Activated naive CD8-positive, alpha-beta T cell treated with anti-CD3 and anti-CD28 coated beads for 36 hours (primary cell): ENCODE measurements at regions not wholly inside any gene's neighbourhood (a gene's known extent, or its start where the extent isn't known, plus 50 kb on each side); places are given as distances from the start of the nearest gene placed in this dataset.

Source experiments
- DNase-seq: peaks from one replicate; pipeline ENCODE4 v3.0.0; 2021
- H3K27ac Mint-ChIP-seq: one replicate; pipeline ENCODE4 v1.8.0; 2022; ENCODE audit warnings: mild to moderate bottlenecking, moderate library complexity, mixed read lengths
- H3K27me3 Mint-ChIP-seq: one replicate; pipeline ENCODE4 v1.8.0; 2022; ENCODE audit warnings: mild to moderate bottlenecking, mixed read lengths
- H3K36me3 Mint-ChIP-seq: one replicate; pipeline ENCODE4 v1.8.0; 2021; ENCODE audit warnings: mild to moderate bottlenecking, mixed read lengths
- H3K4me1 Mint-ChIP-seq: one replicate; pipeline ENCODE4 v1.8.0; 2021; ENCODE audit warnings: mixed read lengths
- H3K4me3 Mint-ChIP-seq: one replicate; pipeline ENCODE4 v1.8.0; 2022; ENCODE audit warnings: mild to moderate bottlenecking, moderate library complexity, mixed read lengths
- H3K9me3 Mint-ChIP-seq: one replicate; pipeline ENCODE4 v1.8.0; 2022; ENCODE audit warnings: mixed read lengths

DNA sequence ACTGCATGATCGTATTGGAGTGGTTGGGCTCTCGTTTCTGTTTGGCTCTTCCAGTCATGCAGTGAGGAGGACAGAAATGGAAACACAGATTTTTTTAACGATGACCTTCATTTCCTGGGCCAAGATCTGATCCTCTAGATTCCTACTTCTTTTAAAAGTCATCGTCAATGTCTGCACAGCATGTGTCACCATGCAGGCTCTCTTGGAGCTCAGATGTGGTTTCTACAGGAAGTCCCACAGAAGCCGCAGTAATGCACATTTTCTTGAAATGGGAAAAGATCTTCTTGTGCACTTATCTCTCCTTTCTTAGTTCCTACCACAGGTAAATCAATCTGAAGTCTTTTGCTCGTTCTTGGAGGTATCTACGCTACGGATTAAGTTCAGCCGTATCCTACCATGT is 626.9 kb downstream of the EFNB2 start:
- Mint-ChIP-seq H3K27ac (peak overlapping the region; percentile 35), H3K27me3 (peaks cover 43% of the 10 kb centered on the region), H3K36me3 (no peaks in the 10 kb centered on the region), H3K4me3 (peak overlapping the region; percentile 26), H3K9me3 (peaks cover 2% of the 10 kb centered on the region), H3K4me1 (peaks cover 17% of the 10 kb centered on the region)
- peak; percentile 43 for DNase-seq

DNA sequence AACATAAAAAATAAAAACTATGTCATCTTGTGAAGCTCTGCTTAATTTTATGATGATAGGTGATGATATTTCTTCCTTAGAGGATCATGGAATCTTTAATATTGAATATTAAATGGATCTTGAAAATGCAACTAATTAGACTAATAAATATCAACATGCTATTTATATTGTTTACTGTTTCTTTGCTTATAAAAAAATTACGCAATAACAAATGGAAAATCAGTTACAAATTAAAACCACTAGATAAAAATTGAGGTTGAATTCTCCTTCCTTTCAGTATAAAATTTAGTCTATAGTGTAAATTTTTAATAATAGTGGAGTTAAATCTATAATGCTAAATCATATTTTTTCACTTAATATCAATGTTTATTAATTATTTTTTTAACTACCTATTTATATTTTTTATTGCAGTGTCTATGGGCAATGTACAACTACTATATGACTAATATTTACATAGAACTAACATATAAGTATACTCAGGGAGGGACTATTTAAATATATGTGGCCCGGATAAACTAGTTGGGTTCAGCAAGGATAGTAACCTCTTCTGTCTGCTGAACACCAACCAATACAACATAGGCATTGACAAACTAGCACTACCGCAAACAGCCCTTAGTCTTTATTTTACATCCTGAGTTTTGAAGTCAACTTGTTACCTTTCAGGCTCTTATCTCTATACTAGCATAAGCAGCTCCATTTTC is 628.0 kb downstream of the EFNB2 start:
- Mint-ChIP-seq H3K27me3 (peaks cover 44% of the 10 kb centered on the region), H3K4me3 (no peak overlapping the region), H3K27ac (no peak overlapping the region)

GRCh38 chr13:105906746-105907145 is 628.7 kb downstream of the EFNB2 start:
- H3K9me3 Mint-ChIP-seq: peaks cover 2% of the 10 kb centered on the region
- no peak for DNase-seq
- H3K4me1 Mint-ChIP-seq: peaks cover 17% of the 10 kb centered on the region
- H3K27me3 Mint-ChIP-seq: peaks cover 44% of the 10 kb centered on the region
- H3K4me3 Mint-ChIP-seq: no peak overlapping the region
- H3K36me3 Mint-ChIP-seq: no peaks in the 10 kb centered on the region
- H3K27ac Mint-ChIP-seq: no peak overlapping the region

More for the DNA sequence above, 628.0 kb downstream of the EFNB2 start:
- Mint-ChIP-seq H3K4me1 (peaks cover 17% of the 10 kb centered on the region), H3K36me3 (no peaks in the 10 kb centered on the region), H3K9me3 (peaks cover 2% of the 10 kb centered on the region)
- DNase-seq: no peak

- H3K27ac Mint-ChIP-seq: no peak overlapping the region
Observed at GRCh38 chr13:105904034-105904742, 631.3 kb downstream of the EFNB2 start.

DNA sequence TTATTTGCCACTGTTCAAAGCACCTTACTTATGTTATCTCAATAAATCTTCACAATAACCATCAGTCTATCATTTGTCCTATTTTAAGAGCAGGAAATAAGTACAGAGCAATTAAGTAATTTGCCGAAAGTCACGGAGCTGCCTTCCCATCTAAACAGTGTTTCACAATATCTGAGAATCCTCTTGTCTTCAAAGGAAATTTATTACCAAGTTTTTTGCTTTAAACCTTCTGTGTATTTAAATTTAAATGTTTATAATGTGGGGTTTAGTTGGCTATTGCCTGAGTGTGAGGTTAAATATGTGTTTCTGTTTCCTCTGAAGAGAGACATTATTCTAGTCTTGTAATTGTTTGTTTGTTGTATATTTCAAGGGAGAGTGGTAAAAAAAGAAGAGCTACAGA is 633.1 kb downstream of the EFNB2 start:
- DNase-seq: no peak
- no peak overlapping the region for H3K4me3 Mint-ChIP-seq
- no peak overlapping the region for H3K27ac Mint-ChIP-seq
- no peaks in the 10 kb centered on the region for H3K36me3 Mint-ChIP-seq
- no peaks in the 10 kb centered on the region for H3K9me3 Mint-ChIP-seq
- H3K27me3 Mint-ChIP-seq: peaks cover 16% of the 10 kb centered on the region
- no peaks in the 10 kb centered on the region for H3K4me1 Mint-ChIP-seq

More at GRCh38 chr13:105904034-105904742, 631.3 kb downstream of the EFNB2 start:
- peaks cover 16% of the 10 kb centered on the region for H3K4me1 Mint-ChIP-seq
- no peaks in the 10 kb centered on the region for H3K36me3 Mint-ChIP-seq
- no peak for DNase-seq
- peaks cover 2% of the 10 kb centered on the region for H3K9me3 Mint-ChIP-seq
- H3K4me3 Mint-ChIP-seq: no peak overlapping the region
- H3K27me3 Mint-ChIP-seq: peaks cover 24% of the 10 kb centered on the region

DNA sequence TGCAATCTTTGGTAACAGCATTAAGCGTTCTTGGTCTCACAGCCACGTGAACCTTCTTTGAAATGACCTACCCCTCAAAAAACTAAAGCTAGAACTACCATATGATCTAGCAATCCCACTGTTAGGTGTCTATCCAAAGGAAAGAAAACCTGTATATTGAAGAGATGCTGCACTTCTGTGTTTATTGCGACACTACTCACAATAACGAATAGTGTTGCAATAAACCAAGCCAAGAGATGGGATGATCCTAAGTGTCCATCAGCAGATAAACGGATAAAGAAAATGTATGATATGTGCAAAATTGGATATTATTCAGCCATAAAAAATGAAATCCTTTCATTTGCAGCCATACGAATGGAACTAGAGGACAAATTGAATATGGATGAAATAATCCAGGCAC is 637.9 kb downstream of the EFNB2 start:
- Mint-ChIP-seq H3K36me3 (no peaks in the 10 kb centered on the region), H3K4me1 (no peaks in the 10 kb centered on the region), H3K4me3 (no peak overlapping the region), H3K27ac (no peak overlapping the region), H3K9me3 (no peaks in the 10 kb centered on the region), H3K27me3 (no peaks in the 10 kb centered on the region)
- DNase-seq: no peak

DNA sequence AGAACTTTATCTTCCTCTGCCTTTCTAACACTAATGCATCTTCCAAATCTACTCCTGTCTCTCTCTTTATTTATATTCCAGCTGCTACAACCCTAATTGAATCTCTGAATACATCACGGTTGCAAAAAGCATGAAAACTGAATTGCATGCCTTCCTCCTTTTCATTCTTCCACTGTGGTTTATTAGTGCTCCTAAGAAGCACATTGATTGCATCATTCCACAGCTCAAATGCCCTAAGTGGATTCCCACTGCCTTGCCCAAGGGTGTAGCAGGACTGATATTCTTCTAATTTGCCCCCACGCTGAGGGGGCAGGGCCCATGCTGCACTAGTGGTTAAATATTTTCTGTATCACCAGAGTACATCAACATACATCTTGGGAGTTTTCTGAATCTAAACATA is 640.8 kb downstream of the EFNB2 start:
- H3K27me3 Mint-ChIP-seq: no peaks in the 10 kb centered on the region
- DNase-seq: no peak
- no peaks in the 10 kb centered on the region for H3K36me3 Mint-ChIP-seq
- H3K9me3 Mint-ChIP-seq: no peaks in the 10 kb centered on the region
- H3K4me3 Mint-ChIP-seq: no peak overlapping the region
- H3K27ac Mint-ChIP-seq: no peak overlapping the region
- no peaks in the 10 kb centered on the region for H3K4me1 Mint-ChIP-seq

DNA sequence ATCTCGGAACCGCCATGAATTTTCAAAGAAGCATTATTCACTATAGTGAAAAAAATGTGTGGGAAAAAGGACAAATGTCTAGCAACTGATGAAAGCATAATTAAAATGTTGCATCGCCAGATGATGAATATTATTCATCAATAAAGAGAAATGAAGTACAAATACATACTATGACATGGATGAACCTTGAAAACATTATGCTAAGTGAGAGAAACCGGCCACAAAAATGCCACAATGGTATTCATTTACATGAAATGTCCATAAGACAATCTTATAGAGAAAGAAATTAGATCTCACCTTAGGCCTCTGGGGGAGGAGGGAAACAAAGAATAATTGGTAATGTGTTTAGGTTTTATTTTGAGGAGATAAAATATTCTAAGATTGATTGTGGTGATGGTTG is 645.0 kb downstream of the EFNB2 start:
- H3K27ac Mint-ChIP-seq: no peak overlapping the region
- H3K4me1 Mint-ChIP-seq: no peaks in the 10 kb centered on the region
- no peak for DNase-seq
- H3K4me3 Mint-ChIP-seq: no peak overlapping the region
- H3K9me3 Mint-ChIP-seq: peaks cover 5% of the 10 kb centered on the region
- H3K27me3 Mint-ChIP-seq: peaks cover 7% of the 10 kb centered on the region
- no peaks in the 10 kb centered on the region for H3K36me3 Mint-ChIP-seq

DNA sequence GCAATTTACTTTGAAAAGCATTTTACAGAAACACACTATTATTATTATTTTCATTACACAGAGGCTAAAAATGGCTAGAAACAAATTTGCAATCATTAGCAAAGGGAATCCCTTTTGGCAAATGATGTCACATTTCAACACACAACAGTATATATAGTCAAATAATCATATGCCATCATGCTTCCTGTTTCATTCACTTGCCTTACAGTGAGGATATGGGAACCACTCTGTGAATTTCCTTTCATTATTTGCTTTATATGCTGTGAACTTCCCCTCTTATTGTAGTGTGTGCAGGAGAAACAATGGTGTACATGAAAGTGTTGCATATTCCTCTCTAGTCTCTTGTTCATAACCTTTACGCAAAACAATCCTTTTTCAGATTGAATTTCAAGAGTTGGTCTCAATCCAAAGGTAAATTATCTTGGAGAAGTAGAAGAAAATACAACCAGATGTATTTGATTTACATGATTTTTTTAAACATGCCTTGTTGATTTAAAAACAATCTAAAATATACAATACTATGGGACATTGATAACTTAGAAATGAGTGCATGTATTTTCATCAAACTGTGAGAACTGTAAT is 657.3 kb downstream of the EFNB2 start:
- no peaks in the 10 kb centered on the region for H3K4me1 Mint-ChIP-seq
- H3K27me3 Mint-ChIP-seq: no peaks in the 10 kb centered on the region
- no peak overlapping the region for H3K4me3 Mint-ChIP-seq
- DNase-seq: no peak
- H3K9me3 Mint-ChIP-seq: no peaks in the 10 kb centered on the region
- no peak overlapping the region for H3K27ac Mint-ChIP-seq
- H3K36me3 Mint-ChIP-seq: no peaks in the 10 kb centered on the region

GRCh38 chr13:105874814-105875213 is 660.6 kb downstream of the EFNB2 start:
- Mint-ChIP-seq H3K4me3 (no peak overlapping the region), H3K4me1 (no peaks in the 10 kb centered on the region), H3K36me3 (no peaks in the 10 kb centered on the region), H3K9me3 (no peaks in the 10 kb centered on the region), H3K27me3 (no peaks in the 10 kb centered on the region), H3K27ac (no peak overlapping the region)
- no peak for DNase-seq

DNA sequence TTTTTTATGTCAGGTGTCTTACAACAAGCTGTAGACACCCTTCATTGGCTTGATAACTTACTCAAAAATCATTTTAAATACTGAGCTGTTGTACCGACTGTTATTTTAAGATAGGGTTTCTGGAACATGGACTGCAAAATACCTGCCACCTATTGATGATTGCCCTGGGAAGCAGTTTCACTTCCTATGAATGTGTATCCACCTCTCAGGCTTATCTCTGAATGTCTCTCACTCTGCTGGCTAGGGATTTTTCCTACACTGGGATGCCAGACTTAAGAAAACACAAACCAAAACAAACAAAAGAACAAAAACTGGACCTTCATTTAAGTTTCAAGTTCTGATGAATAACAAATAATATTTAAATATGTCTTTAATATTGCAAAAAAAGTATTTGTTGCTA is 663.7 kb downstream of the EFNB2 start:
- no peak overlapping the region for H3K4me3 Mint-ChIP-seq
- no peak for DNase-seq
- no peaks in the 10 kb centered on the region for H3K36me3 Mint-ChIP-seq
- no peaks in the 10 kb centered on the region for H3K9me3 Mint-ChIP-seq
- no peaks in the 10 kb centered on the region for H3K27me3 Mint-ChIP-seq
- no peak overlapping the region for H3K27ac Mint-ChIP-seq
- no peaks in the 10 kb centered on the region for H3K4me1 Mint-ChIP-seq

DNA sequence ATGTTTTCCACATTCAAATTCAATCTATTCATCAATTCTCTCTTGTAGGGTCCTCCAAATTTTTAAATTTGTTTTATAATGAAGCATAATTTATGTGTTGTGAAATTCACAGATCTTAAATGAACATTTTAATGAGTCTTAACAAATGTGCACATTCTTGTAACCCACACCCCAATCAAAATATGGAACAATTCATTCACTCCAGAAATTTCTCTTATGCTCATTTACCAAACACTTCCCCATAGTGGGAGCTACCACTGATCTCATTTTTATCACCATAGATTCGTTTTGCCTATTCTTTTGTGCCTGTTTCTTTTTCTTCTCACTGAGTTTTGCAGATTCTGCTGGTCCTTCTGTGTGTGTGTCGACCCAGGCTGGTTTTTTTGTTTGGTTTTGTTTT is 664.1 kb downstream of the EFNB2 start:
- H3K9me3 Mint-ChIP-seq: no peaks in the 10 kb centered on the region
- H3K27ac Mint-ChIP-seq: no peak overlapping the region
- H3K4me3 Mint-ChIP-seq: no peak overlapping the region
- DNase-seq: no peak
- peaks cover 2% of the 10 kb centered on the region for H3K27me3 Mint-ChIP-seq
- H3K4me1 Mint-ChIP-seq: no peaks in the 10 kb centered on the region
- no peaks in the 10 kb centered on the region for H3K36me3 Mint-ChIP-seq

GRCh38 chr13:105863300-105863920 is 672.1 kb downstream of the EFNB2 start:
- Mint-ChIP-seq H3K4me1 (no peaks in the 10 kb centered on the region), H3K27ac (no peak overlapping the region), H3K36me3 (no peaks in the 10 kb centered on the region), H3K4me3 (no peak overlapping the region), H3K9me3 (no peaks in the 10 kb centered on the region), H3K27me3 (peaks cover 4% of the 10 kb centered on the region)
- no peak for DNase-seq

GRCh38 chr13:105848494-105848893 is 687.0 kb downstream of the EFNB2 start:
- H3K4me1 Mint-ChIP-seq: no peaks in the 10 kb centered on the region
- DNase-seq: no peak
- no peak overlapping the region for H3K27ac Mint-ChIP-seq
- H3K36me3 Mint-ChIP-seq: no peaks in the 10 kb centered on the region
- H3K9me3 Mint-ChIP-seq: no peaks in the 10 kb centered on the region
- no peak overlapping the region for H3K4me3 Mint-ChIP-seq
- H3K27me3 Mint-ChIP-seq: peaks cover under 1% of the 10 kb centered on the region

GRCh38 chr13:105847527-105848291 is 687.8 kb downstream of the EFNB2 start:
- no peak overlapping the region for H3K27ac Mint-ChIP-seq

More at GRCh38 chr13:105847527-105848291, 687.8 kb downstream of the EFNB2 start:
- Mint-ChIP-seq H3K27me3 (no peaks in the 10 kb centered on the region), H3K4me3 (no peak overlapping the region), H3K9me3 (no peaks in the 10 kb centered on the region), H3K36me3 (no peaks in the 10 kb centered on the region), H3K4me1 (no peaks in the 10 kb centered on the region)
- DNase-seq: no peak
